ENCODE measurements at regions not wholly inside any gene's neighbourhood (a gene's known extent, or its start where the extent isn't known, plus 50 kb on each side); places are given as distances from the start of the nearest gene placed in this dataset.

- TF ChIP-seq CTCF (IDR thresholded peaks at IDR 0.05; ENCODE audit: low read depth, low read length) (no peak), EZH2phosphoT487 (IDR thresholded peaks at IDR 0.05; ENCODE audit: low read depth) (no peak)
- H3K4me1 ChIP-seq (ENCODE audit: low read length): peaks cover 17% of the 10 kb centered on the region
- no peak overlapping the region for H3K9ac ChIP-seq (ENCODE audit: low read length)
- no peak overlapping the region for H3K4me3 ChIP-seq (ENCODE audit: low read length)
- H2AFZ ChIP-seq (ENCODE audit: low read depth, low read length): no peak overlapping the region
- H4K20me1 ChIP-seq (ENCODE audit: insufficient read depth, low read length): no peaks in the 10 kb centered on the region
- no peaks in the 10 kb centered on the region for H3K9me3 ChIP-seq (ENCODE audit: insufficient read depth, low read length)
- H3K36me3 ChIP-seq (replicated peaks; ENCODE audit: low read depth, low read length): no peaks in the 10 kb centered on the region
- H3K4me2 ChIP-seq (ENCODE audit: low read length): no peak overlapping the region
- no peaks in the 10 kb centered on the region for H3K27me3 ChIP-seq (ENCODE audit: low read depth, low read length)
- no peaks in the 10 kb centered on the region for H3K79me2 ChIP-seq (ENCODE audit: low read length)
- H3K27ac ChIP-seq (ENCODE audit: low read length): no peak overlapping the region
Measured at GRCh38 chr2:14221466-14221865, 411.1 kb upstream of the LRATD1 start.

GRCh38 chr2:14223576-14223975, 408.9 kb upstream of the LRATD1 start:
- no peak overlapping the region for H3K4me2 ChIP-seq (ENCODE audit: low read length)
- H3K79me2 ChIP-seq (ENCODE audit: low read length): no peaks in the 10 kb centered on the region
- TF ChIP-seq CTCF (IDR thresholded peaks at IDR 0.05; ENCODE audit: low read depth, low read length) (no peak), EZH2phosphoT487 (IDR thresholded peaks at IDR 0.05; ENCODE audit: low read depth) (no peak)
- H2AFZ ChIP-seq (ENCODE audit: low read depth, low read length): no peak overlapping the region
- H3K27ac ChIP-seq (ENCODE audit: low read length): no peak overlapping the region
- no peaks in the 10 kb centered on the region for H3K9me3 ChIP-seq (ENCODE audit: insufficient read depth, low read length)
- H3K9ac ChIP-seq (ENCODE audit: low read length): no peak overlapping the region
- no peaks in the 10 kb centered on the region for H3K27me3 ChIP-seq (ENCODE audit: low read depth, low read length)
- H3K4me1 ChIP-seq (ENCODE audit: low read length): peaks cover 17% of the 10 kb centered on the region
- no peaks in the 10 kb centered on the region for H3K36me3 ChIP-seq (replicated peaks; ENCODE audit: low read depth, low read length)
- H4K20me1 ChIP-seq (ENCODE audit: insufficient read depth, low read length): no peaks in the 10 kb centered on the region
- H3K4me3 ChIP-seq (ENCODE audit: low read length): no peak overlapping the region

GRCh38 chr2:14231391-14231898, 401.1 kb upstream of the LRATD1 start:
- Histone ChIP-seq H3K27ac (ENCODE audit: low read length) (no peak overlapping the region), H3K9me3 (ENCODE audit: insufficient read depth, low read length) (no peaks in the 10 kb centered on the region), H3K4me2 (ENCODE audit: low read length) (no peak overlapping the region), H3K36me3 (replicated peaks; ENCODE audit: low read depth, low read length) (no peaks in the 10 kb centered on the region), H3K4me1 (ENCODE audit: low read length) (peaks cover 14% of the 10 kb centered on the region), H3K27me3 (ENCODE audit: low read depth, low read length) (no peaks in the 10 kb centered on the region), H3K9ac (ENCODE audit: low read length) (no peak overlapping the region), H3K4me3 (ENCODE audit: low read length) (no peak overlapping the region), H2AFZ (ENCODE audit: low read depth, low read length) (no peak overlapping the region), H3K79me2 (ENCODE audit: low read length) (no peaks in the 10 kb centered on the region), H4K20me1 (ENCODE audit: insufficient read depth, low read length) (no peaks in the 10 kb centered on the region)
- TF ChIP-seq CTCF (IDR thresholded peaks at IDR 0.05; ENCODE audit: low read depth, low read length) (no peak), EZH2phosphoT487 (IDR thresholded peaks at IDR 0.05; ENCODE audit: low read depth) (no peak)

- H3K4me2 ChIP-seq (ENCODE audit: low read length): no peak overlapping the region
- H2AFZ ChIP-seq (ENCODE audit: low read depth, low read length): no peak overlapping the region
- H3K9me3 ChIP-seq (ENCODE audit: insufficient read depth, low read length): no peaks in the 10 kb centered on the region
- H3K4me1 ChIP-seq (ENCODE audit: low read length): peaks cover 14% of the 10 kb centered on the region
- H3K79me2 ChIP-seq (ENCODE audit: low read length): no peaks in the 10 kb centered on the region
- TF ChIP-seq EZH2phosphoT487 (IDR thresholded peaks at IDR 0.05; ENCODE audit: low read depth) (no peak), CTCF (IDR thresholded peaks at IDR 0.05; ENCODE audit: low read depth, low read length) (no peak)
- H3K4me3 ChIP-seq (ENCODE audit: low read length): no peak overlapping the region
- H3K36me3 ChIP-seq (replicated peaks; ENCODE audit: low read depth, low read length): no peaks in the 10 kb centered on the region
- no peak overlapping the region for H3K9ac ChIP-seq (ENCODE audit: low read length)
- no peak overlapping the region for H3K27ac ChIP-seq (ENCODE audit: low read length)
- H3K27me3 ChIP-seq (ENCODE audit: low read depth, low read length): no peaks in the 10 kb centered on the region
- no peaks in the 10 kb centered on the region for H4K20me1 ChIP-seq (ENCODE audit: insufficient read depth, low read length)
Measured at GRCh38 chr2:14232217-14232616, 400.3 kb upstream of the LRATD1 start.

Measured in OCI-LY3 (cell line).